Mucosa of descending colon (tissue), 3 donors: ENCODE measurements at regions not wholly inside any gene's neighbourhood (a gene's known extent, or its start where the extent isn't known, plus 50 kb on each side); places are given as distances from the start of the nearest gene placed in this dataset.

Experiments
- ATAC-seq: fragments of 200-7000 bp; cut with Tn5 transposase; one replicate; pipeline ENCODE4 v1.9.1; 2020; ENCODE audit warnings: mild to moderate bottlenecking, moderate library complexity
- DNase-seq, 3 donors: peaks; one replicate each; pipeline ENCODE4 v3.0.0-alpha.2; 2020
- H3K36me3 ChIP-seq: fragments of 200-600 bp; one replicate; pipeline ENCODE4 v1.8.0; 2021; ENCODE audit warnings: low read depth, mild to moderate bottlenecking
- H3K4me1 ChIP-seq: fragments of 200-600 bp; one replicate; pipeline ENCODE4 v1.8.0; 2021; ENCODE audit warnings: low read depth, mild to moderate bottlenecking
- H3K4me3 ChIP-seq: fragments of 200-600 bp; one replicate; pipeline ENCODE4 v1.8.0; 2021; ENCODE audit warnings: mild to moderate bottlenecking
- H3K9me3 ChIP-seq: fragments of 200-600 bp; one replicate; pipeline ENCODE4 v1.8.0; 2021; ENCODE audit warnings: mild to moderate bottlenecking
- intact Hi-C, 2 donors: fragments of 100-400 bp; cut with DNase I in 1 of 2; cut with micrococcal nuclease in 1 of 2; formaldehyde crosslinking; loops; one replicate each; pipeline versions ENCODE4 v1.11.0 to v1.11.1; 2022; cut with DNase I, micrococcal nuclease
- TF ChIP-seq, protein P1 (sequence below): fragments of 200-600 bp; IDR thresholded peaks from one replicate; pipeline ENCODE4 v1.8.0; 2022; ENCODE audit warnings: antibody characterized with exemption, mild to moderate bottlenecking
- donor health status: DM: no; HTN: no; CAD: no; lungs with moderate emphysema.
- donor health status: DM: no; HTN: no; CAD: no.
- donor health status: DM: no; HTN: yes; CAD: no.

DNA sequence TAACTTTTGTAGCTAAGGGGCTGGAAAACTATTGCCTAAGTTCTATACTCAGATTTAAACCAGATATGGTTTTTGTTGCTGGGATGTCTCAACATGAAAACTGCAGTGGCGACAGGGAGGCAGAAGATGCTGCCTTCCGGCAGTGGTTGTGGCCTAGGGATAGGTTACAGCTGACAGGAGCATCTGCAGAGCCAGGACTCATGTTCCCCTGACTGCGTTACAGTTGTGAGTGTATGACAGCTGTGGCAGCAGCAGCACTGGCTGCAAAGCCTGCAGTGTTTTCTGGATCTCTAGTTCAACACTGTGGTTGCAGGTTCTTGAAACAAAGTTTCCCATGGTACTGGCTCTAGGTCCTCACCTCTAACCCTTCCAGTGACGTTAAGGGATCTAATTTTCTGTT lies 498.8 kb upstream of the CDH18 start:
- H3K4me1 ChIP-seq = no peaks in the 10 kb centered on the region
- H3K4me3 ChIP-seq = no peak overlapping the region
- no peaks in the 10 kb centered on the region for H3K36me3 ChIP-seq
- ATAC-seq (no peak), DNase-seq (no peak)
- H3K9me3 ChIP-seq = peaks cover 27% of the 10 kb centered on the region
- intact Hi-C loops = no loop called here
- TF ChIP-seq, protein P1, sequence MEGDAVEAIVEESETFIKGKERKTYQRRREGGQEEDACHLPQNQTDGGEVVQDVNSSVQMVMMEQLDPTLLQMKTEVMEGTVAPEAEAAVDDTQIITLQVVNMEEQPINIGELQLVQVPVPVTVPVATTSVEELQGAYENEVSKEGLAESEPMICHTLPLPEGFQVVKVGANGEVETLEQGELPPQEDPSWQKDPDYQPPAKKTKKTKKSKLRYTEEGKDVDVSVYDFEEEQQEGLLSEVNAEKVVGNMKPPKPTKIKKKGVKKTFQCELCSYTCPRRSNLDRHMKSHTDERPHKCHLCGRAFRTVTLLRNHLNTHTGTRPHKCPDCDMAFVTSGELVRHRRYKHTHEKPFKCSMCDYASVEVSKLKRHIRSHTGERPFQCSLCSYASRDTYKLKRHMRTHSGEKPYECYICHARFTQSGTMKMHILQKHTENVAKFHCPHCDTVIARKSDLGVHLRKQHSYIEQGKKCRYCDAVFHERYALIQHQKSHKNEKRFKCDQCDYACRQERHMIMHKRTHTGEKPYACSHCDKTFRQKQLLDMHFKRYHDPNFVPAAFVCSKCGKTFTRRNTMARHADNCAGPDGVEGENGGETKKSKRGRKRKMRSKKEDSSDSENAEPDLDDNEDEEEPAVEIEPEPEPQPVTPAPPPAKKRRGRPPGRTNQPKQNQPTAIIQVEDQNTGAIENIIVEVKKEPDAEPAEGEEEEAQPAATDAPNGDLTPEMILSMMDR = no peak

DNA sequence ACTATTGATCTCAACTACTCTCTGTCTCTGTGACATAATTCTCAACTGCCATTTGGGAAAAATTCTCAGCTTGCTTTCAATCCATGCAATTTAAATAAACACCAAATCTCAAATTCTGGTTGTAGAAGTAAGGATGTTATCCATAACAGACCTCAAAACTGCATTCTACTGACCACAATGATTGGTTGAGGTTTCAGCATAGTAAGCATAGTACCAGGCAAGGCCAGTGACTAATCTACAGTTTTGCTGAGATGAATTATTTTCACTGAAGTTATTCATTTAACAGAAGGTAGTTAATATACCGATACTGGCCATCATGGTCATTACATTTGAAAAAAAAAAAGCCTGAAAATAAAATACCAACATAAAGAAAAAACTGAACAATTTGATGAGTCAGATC lies 488.0 kb upstream of the CDH18 start:
- no peak for DNase-seq
- Histone ChIP-seq H3K4me1 (no peaks in the 10 kb centered on the region), H3K36me3 (no peaks in the 10 kb centered on the region), H3K4me3 (no peak overlapping the region), H3K9me3 (peaks cover 41% of the 10 kb centered on the region)
- intact Hi-C loops = no loop called here
- TF ChIP-seq, protein P1 = no peak
- ATAC-seq = no peak

DNA sequence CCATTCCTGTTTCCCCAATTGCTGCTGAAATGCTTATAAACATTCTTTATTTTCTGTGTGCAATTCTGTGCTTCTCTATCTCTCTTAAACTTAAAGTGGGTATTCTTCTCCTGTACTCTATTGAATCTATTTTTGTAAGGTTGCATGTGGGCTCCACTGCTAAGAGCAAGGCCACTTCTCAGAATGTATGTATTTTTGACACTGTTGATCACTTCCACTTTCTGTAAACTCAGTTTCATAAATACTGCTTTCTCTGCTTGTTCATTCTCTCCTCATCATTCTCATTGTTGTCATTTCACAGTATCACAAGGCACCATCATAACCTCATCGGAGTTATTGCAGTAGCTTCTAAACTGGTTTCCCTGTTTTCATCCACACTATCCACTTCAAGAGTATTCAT lies 483.0 kb upstream of the CDH18 start:
- ATAC-seq (no peak), DNase-seq (no peak)
- TF ChIP-seq, protein P1 = no peak
- Histone ChIP-seq H3K9me3 (peaks cover 18% of the 10 kb centered on the region), H3K4me3 (no peak overlapping the region), H3K36me3 (no peaks in the 10 kb centered on the region), H3K4me1 (no peaks in the 10 kb centered on the region)
- intact Hi-C loops = no loop called here

DNA sequence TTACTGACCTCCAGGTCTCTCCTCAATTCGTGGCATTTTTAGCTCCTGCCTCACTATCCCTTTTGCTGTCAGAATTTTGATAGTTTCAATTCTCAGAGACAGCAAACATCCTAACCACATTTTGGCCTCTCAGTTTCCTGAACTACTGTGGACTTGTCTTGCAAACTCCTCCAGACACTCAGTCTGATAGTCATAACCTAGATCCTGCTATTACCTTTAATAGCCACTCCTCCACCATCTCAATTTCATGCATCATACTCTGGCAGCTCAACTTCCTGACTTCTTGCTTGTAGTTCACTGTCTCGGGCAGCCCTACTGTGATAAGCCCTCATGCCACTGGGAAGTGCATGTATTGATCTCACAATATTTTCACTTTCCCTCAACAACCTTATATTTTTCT lies 481.8 kb upstream of the CDH18 start:
- peaks cover 13% of the 10 kb centered on the region for H3K9me3 ChIP-seq
- no peak overlapping the region for H3K4me3 ChIP-seq
- no peaks in the 10 kb centered on the region for H3K4me1 ChIP-seq
- no peaks in the 10 kb centered on the region for H3K36me3 ChIP-seq
- ATAC-seq = no peak
- intact Hi-C loops = no loop called here
- DNase-seq = no peak
- TF ChIP-seq, protein P1 = no peak

DNA sequence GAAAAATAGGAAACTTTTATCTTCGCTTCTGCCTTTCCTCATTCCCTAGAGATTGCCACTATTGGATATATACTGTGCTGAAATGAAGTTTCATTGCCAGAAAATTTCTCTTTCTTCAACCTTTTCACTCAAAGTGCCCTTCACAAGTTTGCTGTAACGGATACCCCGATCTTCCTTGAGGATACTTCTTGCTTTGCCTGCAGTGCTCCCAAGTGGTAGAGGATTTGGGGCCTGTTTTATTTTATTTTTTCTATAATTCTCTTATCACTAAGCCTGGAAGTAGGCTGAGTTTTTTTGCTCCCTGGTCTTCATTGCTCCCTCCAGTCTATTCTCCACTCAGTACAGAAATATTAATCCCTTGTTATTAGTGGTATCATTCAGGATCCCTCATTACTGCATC lies 481.4 kb upstream of the CDH18 start:
- TF ChIP-seq, protein P1 = no peak
- no peak for ATAC-seq

DNA sequence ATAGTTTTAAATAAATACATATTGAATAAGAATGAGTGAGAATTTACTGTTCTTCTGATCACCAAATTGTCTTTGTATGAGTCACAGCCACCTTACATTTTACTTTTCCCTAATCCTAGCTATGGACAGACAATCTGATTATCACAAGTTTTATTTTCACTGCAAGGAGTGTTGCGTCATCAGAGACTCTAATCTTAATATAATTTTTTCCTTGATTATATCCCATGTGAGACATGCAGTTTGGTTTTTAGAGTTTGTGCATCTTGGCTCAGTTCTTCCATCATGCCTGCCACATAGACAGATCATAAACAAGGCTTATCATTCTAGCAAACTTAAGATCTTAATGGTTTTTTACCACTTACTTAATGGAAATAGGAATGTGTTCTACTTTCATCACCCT lies 478.5 kb upstream of the CDH18 start:
- no peak overlapping the region for H3K4me3 ChIP-seq
- intact Hi-C loops = no loop called here
- TF ChIP-seq, protein P1 = no peak
- DNase-seq (no peak), ATAC-seq (no peak)
- H3K36me3 ChIP-seq = no peaks in the 10 kb centered on the region
- peaks cover 17% of the 10 kb centered on the region for H3K9me3 ChIP-seq
- no peaks in the 10 kb centered on the region for H3K4me1 ChIP-seq

More for the DNA sequence above, 481.4 kb upstream of the CDH18 start:
- H3K4me3 ChIP-seq = no peak overlapping the region
- intact Hi-C loops = no loop called here
- H3K4me1 ChIP-seq = no peaks in the 10 kb centered on the region
- DNase-seq = no peak
- H3K9me3 ChIP-seq = peaks cover 13% of the 10 kb centered on the region
- H3K36me3 ChIP-seq = no peaks in the 10 kb centered on the region
